ENCODE measurements at regions not wholly inside any gene's neighbourhood (a gene's known extent, or its start where the extent isn't known, plus 50 kb on each side); places are given as distances from the start of the nearest gene placed in this dataset.

GRCh38 chr3:66142079-66142478, 78.7 kb upstream of the SLC25A26 start:
- intact Hi-C loops (cut with micrococcal nuclease; ENCODE audit: unreplicated experiment) (no loop called here), in situ Hi-C loops (cut with HindIII; ENCODE audit: low pct_unique_long_range_greater_than_20kb, low sequenced_read_pairs) (no loop called here)
- ChIA-PET POLR2A (no interaction called here), CTCF (no interaction called here)
- Histone ChIP-seq H3K27me3 (ENCODE audit: control insufficient read depth, insufficient read depth, low read length) (no peaks in the 10 kb centered on the region), H3K27ac (ENCODE audit: low read length) (no peak overlapping the region), H3K4me1 (ENCODE audit: control insufficient read depth, insufficient read depth, low read length) (no peaks in the 10 kb centered on the region), H3K4me3 (ENCODE audit: low read depth in 2 of 2, low read length in 2 of 2) (no peak overlapping the region), H3K9me3 (ENCODE audit: control insufficient read depth, insufficient read depth, low read depth, low read length) (no peaks in the 10 kb centered on the region), H3K36me3 (ENCODE audit: control insufficient read depth, insufficient read depth, low read length) (no peaks in the 10 kb centered on the region)
- ATAC-seq: no peak
- TF ChIP-seq, protein P1, sequence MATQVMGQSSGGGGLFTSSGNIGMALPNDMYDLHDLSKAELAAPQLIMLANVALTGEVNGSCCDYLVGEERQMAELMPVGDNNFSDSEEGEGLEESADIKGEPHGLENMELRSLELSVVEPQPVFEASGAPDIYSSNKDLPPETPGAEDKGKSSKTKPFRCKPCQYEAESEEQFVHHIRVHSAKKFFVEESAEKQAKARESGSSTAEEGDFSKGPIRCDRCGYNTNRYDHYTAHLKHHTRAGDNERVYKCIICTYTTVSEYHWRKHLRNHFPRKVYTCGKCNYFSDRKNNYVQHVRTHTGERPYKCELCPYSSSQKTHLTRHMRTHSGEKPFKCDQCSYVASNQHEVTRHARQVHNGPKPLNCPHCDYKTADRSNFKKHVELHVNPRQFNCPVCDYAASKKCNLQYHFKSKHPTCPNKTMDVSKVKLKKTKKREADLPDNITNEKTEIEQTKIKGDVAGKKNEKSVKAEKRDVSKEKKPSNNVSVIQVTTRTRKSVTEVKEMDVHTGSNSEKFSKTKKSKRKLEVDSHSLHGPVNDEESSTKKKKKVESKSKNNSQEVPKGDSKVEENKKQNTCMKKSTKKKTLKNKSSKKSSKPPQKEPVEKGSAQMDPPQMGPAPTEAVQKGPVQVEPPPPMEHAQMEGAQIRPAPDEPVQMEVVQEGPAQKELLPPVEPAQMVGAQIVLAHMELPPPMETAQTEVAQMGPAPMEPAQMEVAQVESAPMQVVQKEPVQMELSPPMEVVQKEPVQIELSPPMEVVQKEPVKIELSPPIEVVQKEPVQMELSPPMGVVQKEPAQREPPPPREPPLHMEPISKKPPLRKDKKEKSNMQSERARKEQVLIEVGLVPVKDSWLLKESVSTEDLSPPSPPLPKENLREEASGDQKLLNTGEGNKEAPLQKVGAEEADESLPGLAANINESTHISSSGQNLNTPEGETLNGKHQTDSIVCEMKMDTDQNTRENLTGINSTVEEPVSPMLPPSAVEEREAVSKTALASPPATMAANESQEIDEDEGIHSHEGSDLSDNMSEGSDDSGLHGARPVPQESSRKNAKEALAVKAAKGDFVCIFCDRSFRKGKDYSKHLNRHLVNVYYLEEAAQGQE (IDR thresholded peaks at IDR 0.05; ENCODE audit: insufficient read depth in 1 of 2, low read depth in 2 of 2, low read length in 1 of 2): no peak
- TF ChIP-seq, protein P2, sequence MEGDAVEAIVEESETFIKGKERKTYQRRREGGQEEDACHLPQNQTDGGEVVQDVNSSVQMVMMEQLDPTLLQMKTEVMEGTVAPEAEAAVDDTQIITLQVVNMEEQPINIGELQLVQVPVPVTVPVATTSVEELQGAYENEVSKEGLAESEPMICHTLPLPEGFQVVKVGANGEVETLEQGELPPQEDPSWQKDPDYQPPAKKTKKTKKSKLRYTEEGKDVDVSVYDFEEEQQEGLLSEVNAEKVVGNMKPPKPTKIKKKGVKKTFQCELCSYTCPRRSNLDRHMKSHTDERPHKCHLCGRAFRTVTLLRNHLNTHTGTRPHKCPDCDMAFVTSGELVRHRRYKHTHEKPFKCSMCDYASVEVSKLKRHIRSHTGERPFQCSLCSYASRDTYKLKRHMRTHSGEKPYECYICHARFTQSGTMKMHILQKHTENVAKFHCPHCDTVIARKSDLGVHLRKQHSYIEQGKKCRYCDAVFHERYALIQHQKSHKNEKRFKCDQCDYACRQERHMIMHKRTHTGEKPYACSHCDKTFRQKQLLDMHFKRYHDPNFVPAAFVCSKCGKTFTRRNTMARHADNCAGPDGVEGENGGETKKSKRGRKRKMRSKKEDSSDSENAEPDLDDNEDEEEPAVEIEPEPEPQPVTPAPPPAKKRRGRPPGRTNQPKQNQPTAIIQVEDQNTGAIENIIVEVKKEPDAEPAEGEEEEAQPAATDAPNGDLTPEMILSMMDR (IDR thresholded peaks at IDR 0.05): no peak
- no peak for TF ChIP-seq POLR2AphosphoS5 (IDR thresholded peaks at IDR 0.05; ENCODE audit: low read depth, low read length)
- no peak for TF ChIP-seq TCF7L2 (IDR thresholded peaks at IDR 0.05; ENCODE audit: low read depth, low read length)
- no peak for TF ChIP-seq SIN3A (IDR thresholded peaks at IDR 0.05; ENCODE audit: borderline replicate concordance, insufficient read depth, low read depth, low read length)
- no peak for DNase-seq (ENCODE audit: low read depth, low spot score)
- BruUV-seq (replicated peaks): no TSS peak

GRCh38 chr3:66140743-66141372, 79.9 kb upstream of the SLC25A26 start:
- DNase-seq (ENCODE audit: low read depth, low spot score) (no peak), ATAC-seq (no peak)
- ChIA-PET CTCF (no interaction called here), POLR2A (no interaction called here)
- H3K36me3 ChIP-seq (ENCODE audit: control insufficient read depth, insufficient read depth, low read length): no peaks in the 10 kb centered on the region
- in situ Hi-C loops (cut with HindIII; ENCODE audit: low pct_unique_long_range_greater_than_20kb, low sequenced_read_pairs): no loop called here
- intact Hi-C loops (cut with micrococcal nuclease; ENCODE audit: unreplicated experiment): no loop called here
- no peak for TF ChIP-seq TCF7L2 (IDR thresholded peaks at IDR 0.05; ENCODE audit: low read depth, low read length)
- TF ChIP-seq SIN3A (IDR thresholded peaks at IDR 0.05; ENCODE audit: borderline replicate concordance, insufficient read depth, low read depth, low read length): no peak
- TF ChIP-seq POLR2AphosphoS5 (IDR thresholded peaks at IDR 0.05; ENCODE audit: low read depth, low read length): no peak
- TF ChIP-seq, protein P2 (IDR thresholded peaks at IDR 0.05): no peak
- TF ChIP-seq, protein P1 (IDR thresholded peaks at IDR 0.05; ENCODE audit: insufficient read depth in 1 of 2, low read depth in 2 of 2, low read length in 1 of 2): no peak
- H3K27ac ChIP-seq (ENCODE audit: low read length): no peak overlapping the region
- no peaks in the 10 kb centered on the region for H3K27me3 ChIP-seq (ENCODE audit: control insufficient read depth, insufficient read depth, low read length)
- no peaks in the 10 kb centered on the region for H3K9me3 ChIP-seq (ENCODE audit: control insufficient read depth, insufficient read depth, low read depth, low read length)
- H3K4me1 ChIP-seq (ENCODE audit: control insufficient read depth, insufficient read depth, low read length): no peaks in the 10 kb centered on the region
- no TSS peak for BruUV-seq (replicated peaks)
- no peak overlapping the region for H3K4me3 ChIP-seq (ENCODE audit: low read depth in 2 of 2, low read length in 2 of 2)
